Daoy (cell line): ENCODE measurements at regions not wholly inside any gene's neighbourhood (a gene's known extent, or its start where the extent isn't known, plus 50 kb on each side); places are given as distances from the start of the nearest gene placed in this dataset.
"Not testable (repeated sequence)": the region's sequence is repeated elsewhere in the genome, so short reads cannot be mapped to it uniquely, and the experiment has no call there.

Experiments used
- DNase-seq: peaks from one replicate; pipeline ENCODE4 v3.0.0-alpha.2; 2015; ENCODE audit warnings: low read depth

DNA sequence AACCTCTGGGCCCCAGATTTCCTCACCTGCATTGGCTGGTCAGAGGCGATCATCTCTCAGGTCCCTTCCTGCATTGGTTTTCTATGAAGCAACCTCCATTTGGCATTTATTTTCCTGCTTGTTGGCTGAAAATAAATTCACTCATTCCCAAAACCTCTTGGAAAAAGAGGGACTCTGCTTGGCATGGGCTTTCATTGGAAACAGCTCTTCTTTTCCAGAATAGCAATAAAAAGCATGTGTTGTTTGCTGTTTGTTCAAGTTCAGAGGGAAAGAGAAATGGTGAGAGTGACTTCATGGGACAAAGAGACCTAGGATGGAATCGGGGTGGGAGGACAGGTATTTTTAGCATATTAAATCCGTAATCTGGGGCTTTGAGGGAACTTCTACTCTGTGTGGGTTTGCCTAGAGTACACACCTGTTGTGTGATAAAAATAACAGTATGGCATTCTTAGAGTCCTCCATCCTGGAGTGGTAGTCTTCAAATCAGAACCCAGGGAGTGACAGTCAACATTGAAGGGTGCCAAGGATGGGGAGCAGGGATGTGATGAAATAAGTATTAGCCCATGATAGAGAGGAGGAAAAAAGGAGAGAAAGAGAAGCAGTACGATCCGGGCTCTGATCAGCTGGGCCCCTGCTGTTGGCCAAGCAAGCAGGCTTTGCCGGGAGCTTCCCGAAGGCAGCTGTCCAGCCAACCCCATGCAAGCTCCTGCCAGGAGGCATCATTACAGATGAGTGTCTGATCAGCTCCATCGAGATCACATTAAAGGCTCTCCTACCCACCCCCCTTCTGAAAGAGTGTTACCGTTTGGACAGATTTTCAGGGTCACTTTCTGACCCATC lies 131.9 kb upstream of the NFIA start:
- DNase-seq: no peak

DNA sequence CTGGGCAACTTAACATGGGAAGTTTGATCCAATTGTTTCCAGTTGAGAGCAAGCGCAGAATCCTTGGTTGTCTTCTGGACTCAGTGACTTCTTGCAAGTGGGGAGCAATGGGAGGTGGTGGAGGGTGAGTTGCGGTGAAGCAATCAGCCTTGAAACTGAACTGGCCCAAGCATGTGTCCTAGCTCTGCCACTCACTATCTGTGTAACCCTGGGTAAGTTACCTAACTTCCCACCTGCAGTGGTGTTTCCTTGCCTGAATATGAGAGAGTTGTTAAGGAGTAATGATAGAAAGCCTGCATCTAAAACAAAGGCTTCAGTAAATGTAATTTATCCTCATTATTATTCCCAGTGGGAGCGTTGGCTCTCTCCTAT lies 132.5 kb upstream of the NFIA start:
- no peak for DNase-seq

DNA sequence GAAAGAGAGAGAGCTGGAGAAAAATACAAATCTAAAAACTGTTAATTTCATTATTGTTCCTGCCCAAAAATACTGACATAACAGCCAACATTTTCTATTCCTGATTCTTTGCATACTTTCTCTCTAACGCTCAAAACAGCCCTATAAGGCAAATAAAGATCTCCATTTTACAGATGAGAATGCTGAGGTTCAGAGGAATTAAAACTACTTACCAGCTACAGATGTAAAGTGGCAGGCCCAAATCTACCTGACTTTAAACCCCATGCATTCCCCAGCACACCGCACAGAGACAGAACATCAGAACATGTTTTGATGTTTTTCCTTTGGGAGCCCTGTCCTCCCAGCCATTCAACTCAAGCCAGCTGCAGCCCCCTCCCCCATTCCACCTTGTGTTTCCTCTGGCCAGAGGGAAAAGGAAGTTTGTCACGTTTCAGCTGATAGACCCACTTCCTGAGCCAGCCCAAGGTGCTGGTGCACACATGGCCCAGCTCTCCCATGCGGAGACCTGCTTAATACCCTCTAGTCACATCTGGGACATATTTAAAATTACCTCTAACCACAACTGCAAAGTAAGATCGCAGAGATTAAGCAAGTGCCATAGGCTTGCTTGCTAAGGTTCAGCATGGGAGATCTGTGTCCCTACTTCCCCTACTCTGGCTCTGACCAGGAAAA lies 133.1 kb upstream of the NFIA start:
- peak; percentile 16 for DNase-seq

DNA sequence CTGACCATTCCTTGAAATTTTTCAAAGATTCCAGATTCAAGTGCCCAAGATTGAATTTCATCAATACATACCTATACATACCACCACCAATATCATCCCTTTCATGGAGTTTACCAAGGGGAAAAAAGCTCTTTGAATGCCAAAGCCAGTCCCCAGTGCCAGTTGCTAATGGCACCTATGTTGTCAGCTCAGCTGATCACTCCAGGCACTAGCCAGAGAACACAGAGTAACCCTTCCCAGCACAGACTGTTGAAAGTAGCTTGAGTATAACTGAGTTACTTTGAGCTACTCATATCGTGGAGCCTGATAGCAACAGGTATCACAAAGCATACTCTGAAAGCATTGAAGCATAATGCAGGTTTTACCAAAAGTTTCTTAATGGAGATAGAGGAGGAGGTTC lies 133.9 kb upstream of the NFIA start:
- no peak for DNase-seq

DNA sequence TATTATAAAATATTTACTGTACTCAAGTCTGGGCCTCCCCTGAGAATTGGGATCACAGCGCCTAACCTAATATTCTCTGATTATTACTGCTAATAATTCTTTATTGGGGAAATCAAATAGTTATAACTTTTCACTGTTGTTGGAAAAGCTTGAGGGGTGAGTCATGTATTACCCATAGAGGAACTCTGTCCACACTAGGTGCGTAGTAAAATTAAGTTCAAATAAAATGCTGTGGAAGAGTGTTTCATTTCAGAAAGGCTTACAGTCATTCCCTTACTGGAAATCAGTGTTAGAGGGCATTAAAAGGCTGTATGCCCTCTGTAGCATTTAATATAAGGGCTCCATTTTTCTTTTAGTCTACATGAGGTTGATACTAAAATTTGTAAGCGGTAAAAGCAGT lies 135.0 kb upstream of the NFIA start:
- DNase-seq: no peak

DNA sequence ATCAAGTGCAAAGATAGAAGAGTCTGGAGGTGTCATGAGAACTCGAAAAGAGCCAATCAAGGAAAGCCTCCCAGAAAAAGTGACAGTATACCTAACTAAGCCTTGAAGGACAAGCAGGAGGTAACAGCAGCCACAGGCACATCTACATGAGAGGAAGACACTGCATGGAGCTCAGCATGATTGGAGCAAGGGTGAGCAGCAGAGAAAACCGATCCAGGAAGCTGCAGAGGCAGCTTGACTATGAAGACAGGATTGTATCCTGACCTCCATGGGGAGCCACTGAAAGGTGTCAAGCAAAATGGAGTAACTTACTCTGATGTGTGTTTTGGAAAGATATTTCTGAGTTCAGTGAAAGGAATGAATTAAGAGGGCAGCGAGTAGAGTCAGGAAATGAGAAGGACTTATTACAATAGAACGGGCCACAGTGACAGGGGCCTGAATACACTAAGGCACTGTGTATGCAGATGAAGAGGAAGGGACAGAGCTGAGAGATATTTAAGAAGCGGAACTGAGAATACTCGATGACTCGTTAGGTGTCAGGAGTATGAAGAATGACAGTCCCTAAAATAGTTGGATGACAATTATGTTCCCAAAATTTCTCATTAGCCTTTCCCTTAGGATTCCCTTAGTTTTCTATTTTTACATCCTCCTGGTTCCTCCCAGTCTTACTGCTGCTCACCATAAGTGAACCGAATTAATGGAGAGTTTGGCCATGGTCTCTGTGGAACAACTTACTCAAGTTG lies 139.3 kb upstream of the NFIA start:
- DNase-seq: no peak

DNA sequence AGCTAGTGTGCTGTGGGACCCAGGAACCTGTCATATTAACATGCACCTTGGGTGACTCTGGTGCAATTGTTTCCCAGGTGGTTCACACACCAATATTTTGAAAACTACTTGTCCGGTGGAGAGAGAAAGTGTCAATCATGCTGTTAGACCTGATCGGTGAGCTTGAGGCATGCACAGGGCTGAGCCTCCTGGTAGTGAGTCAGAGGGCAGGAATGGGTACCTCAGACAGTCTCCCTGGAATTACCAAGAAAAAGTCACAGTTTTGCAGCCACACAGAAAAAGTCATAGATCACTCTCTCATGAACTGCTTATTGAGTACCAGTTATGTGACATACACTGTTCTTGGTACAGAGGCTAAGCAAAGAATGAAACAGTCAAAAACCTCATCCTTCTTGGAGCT lies 140.1 kb upstream of the NFIA start:
- peak; percentile 43 for DNase-seq

DNA sequence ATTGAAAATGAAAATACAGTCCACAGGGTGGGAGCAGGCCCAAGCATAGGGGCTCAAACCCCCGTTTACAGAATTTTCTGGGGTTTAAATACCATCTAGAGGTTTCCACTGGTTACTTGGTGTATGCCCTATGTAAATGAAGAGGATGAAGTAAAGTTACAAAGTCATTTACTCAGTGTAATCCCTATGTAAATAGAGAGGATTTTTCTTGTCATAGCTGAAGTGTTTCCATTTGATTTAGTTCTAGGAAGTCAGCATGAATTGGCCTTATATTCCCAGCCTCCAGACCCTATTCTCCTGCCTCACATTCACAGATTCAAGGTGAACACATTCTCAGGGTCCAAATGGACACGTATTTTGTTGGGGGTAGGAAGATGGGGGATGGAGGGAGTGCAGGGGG lies 141.7 kb upstream of the NFIA start:
- DNase-seq: not testable (repeated sequence)

DNA sequence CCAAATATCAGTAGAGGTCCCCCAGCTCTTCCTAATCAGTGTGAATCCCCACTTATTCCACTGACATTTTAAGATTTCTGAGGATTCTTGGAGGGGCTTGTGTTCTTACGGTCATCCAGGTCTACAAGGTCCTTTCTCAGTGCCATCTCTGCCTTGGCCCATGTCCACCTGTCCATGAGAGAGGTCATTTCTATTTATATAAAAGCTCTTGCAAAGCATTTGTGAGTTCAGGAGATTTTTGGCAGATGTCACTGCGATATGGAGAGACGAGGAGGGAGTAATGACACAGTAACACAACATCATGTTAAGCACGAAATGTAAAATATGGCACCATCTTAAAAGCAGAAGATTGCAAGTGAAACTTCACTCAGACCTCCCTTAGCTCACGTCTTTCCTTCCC lies 144.6 kb upstream of the NFIA start:
- DNase-seq: no peak

DNA sequence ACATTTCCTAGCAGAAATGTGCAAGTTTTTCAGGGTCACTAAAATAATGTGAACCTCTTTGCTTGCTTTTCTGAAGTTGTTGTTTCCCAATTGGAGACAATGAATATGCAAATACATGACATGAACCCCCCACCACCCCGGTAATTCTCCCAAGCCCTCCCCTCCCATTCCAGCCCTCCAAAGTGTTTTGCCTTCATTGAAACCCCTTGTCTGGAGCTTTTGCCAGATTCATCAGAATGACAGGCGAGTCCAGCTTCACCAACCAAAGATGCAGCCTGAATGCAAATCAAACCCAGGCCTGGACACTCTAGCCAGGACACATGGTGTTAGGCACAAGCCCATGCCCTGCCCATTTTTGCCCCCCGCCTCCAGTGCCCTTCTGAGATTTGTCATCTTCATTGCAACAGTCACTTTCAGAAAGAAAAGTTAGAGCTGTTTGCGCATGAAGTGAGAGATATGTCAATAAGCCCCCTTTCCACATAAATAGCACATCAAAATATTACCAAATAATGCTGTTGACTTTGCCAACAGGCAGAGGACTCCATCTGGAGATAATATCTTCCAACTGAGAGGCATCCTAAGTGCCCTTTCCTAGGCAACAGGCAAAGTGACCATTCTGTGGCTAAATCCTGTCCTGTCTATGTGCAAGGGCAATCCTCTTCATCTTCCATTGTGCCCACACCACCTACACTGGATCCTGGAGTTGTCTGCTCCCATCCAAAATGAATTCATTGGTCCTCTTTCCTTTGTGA lies 145.6 kb upstream of the NFIA start:
- no peak for DNase-seq

DNA sequence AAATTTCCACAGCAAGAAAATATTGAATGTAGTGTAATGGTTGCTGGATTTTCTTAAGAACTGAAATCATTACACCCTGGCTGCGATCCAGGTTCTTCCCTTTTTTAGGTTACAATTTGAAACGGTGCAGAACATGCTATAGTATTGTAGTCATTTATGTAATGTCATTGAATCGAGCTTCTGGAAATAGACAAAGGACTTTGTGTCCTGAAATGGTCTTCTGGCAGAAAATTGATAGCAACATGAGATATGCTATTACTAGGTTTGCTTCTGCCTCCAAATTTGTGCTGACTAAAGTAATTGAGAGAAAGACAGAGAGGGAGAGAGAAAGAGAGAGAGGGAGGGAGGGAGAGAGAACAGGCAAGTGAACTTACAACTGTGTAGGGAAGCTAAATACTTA lies 146.2 kb upstream of the NFIA start:
- no peak for DNase-seq

DNA sequence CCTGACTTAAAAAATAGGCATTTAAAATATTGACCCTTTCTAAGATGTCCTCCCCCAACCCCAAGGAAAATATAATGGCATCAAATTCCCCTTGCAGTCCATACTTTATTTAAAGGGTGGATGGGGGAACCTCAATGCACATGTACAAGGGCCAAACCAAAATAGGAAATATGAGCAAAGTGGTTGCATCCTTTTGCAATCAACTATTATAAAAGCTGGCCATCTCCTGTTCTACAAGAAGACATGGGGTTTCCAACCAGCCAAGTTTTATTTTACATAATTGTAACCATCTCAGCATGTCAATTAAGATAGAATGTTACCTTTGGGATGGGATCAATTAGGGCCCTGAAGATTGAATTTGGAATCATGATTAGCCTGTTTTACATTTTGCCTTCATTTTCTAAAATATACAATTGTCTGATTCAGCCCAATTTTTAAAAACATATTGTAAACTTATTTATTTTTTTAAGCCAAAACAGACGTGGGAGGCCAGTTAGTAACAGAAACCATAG lies 146.7 kb upstream of the NFIA start:
- no peak for DNase-seq

DNA sequence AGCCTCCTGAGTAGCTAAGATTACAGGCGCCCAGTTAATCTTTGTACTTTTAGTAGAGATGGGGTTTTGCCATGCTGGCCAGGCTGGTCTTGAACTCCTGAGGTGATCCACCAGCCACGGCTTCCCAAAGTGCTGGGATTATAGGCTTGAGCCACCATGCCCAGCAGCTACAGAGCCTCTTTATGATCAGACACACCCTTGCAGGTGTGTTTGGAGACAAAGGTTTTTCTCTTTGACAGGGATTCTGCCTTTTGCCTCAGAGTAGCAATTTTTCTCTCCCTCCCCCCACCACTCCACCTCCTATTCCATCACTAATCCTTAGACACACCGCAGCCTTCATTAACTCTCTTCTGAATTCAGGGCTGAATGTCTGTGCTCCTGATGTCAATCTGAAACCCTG lies 152.2 kb upstream of the NFIA start:
- DNase-seq: no peak

DNA sequence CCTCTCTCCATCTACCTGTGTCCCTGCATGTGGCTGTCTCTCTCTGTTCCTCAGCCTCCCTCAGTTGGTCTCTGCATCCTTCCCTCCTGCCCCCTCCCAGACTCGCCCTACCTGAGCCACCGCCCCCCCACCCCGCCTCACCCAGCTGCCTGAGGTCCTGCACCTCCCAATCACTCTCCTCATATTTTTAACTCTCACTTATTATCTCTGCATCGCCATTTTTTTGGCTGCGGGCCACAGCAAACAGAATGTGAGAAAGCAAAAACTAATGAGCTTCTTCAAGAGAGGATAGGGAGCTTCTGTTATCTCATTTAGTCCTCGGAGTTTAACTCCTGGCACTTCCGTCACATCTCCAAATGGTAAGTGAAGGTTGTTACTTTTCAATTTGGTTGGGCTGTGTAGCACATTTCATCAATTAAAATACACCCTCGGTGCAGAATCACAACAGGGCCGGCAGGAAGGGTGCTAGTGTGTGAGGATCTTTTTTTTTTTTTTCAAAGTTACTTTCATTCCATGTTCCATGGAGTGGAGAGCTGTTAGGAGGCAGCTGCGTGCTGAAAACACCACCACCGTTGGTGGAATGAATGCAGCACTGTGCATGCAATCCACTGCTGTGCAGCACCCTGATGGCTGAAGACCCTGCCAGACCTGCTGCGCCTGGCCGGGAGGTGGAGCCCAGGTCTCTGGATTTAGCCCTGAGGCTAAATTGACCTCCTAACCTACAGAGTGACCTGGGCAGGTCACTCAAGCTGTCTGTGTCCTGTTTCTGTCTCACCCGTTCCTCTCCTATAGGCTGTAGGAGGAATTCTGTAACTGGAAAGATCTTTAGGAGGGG lies 157.2 kb upstream of the NFIA start:
- DNase-seq: no peak

DNA sequence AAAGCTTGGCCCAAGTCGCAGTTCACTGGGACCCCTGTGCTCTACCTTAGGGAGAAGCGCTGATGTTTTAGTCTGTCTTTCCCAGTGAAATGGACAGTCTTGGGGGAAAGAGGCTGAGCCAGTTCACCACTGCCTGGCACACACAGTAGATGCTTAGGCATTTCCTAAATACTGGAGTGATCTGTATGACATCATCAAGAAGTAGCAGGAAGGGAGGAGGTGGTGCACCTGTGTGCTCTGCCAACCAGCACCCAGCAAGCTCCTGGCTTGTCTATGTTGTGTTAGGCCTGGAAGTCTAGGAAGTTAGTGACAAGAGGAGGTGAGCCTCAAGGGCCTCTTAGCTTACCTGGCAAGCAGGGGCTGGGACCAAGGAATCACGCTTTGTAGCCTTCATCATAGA lies 158.2 kb upstream of the NFIA start:
- no peak for DNase-seq

DNA sequence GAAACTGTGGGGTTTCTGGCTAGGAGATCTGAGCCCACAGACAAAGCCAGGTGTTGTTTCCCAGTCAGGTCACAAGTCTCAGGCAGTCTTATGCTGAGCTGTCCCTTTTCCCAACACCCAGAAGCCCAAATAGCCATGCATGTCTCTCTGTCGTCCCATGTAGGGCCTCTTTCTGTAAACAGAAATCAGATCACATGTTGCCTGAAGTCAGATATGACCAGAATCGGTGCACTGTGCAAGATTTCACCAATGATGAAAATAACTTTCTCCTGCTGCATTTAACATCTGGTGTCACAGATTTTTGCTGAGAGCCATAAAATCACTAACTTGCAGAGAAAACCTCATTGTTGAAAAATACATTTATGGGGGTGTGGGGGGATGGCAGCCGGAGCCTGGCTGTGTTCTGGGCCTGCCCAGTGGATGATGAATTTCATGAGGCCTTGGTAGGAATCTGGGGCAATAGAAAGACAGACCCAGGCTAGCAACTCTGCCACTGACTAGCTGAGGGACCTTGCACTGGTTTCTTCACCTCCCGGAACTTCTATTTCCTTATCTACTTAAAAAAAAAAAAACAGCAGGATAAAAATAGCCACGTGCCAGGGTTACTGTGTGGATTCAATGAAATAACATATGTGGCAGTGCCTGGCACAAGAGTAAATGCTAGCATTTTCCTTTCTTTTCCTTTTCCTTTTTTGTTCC lies 158.8 kb upstream of the NFIA start:
- no peak for DNase-seq

DNA sequence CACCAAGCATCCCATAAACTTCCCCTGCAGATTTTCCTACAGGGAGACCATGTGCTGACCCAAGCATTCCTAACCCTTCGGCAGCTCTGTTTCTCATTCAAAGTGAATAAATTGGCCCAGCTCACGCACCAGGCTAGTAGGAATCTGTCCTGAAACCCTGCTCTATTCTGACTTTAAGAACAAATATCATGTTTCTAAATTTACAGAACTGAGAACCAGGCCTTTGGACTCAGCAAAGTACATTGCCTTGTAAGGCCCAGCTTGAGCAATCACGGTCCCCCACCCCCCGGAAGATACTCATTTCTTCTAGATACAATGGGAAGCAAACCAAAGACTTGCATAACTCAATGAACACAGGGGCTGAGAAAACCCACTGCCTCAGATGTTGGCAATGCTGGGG lies 160.1 kb upstream of the NFIA start:
- DNase-seq: no peak

DNA sequence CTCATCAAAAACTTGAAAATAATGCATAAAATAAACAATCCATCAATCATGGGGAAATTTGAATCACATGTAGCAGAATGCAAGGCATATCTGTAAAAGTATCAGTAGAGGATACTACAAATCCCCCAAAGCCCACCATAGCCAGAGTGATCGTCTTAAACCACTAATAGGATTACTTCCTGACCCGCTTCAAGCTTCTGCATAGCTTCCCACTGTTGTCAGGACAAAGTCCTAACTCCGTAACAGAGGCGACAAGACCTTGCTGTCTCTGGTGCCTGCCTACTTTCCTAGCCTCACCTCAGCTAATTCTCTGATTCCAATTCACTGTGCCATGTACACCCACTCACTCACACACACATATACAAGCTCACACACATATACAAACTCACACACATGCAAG lies 161.2 kb upstream of the NFIA start:
- no peak for DNase-seq

DNA sequence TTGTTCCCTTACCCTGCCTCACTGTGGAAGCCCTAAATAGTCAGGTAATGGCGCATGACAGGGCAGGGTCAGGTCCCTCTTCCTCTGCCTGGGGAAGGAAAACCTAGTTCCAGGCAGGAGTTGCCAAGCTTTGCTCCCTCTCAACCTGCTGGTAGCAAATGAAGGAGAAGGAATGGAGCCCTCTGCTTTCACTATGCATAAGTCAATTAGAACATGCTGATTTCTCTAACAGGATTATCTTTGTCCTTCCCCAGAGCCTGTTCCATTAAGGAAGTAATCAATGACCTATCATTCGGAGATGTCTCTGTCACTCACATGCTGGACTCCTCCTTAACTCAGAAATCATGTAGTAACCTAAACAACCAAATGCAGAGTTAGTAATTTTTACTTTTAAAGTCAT lies 161.8 kb upstream of the NFIA start:
- no peak for DNase-seq

DNA sequence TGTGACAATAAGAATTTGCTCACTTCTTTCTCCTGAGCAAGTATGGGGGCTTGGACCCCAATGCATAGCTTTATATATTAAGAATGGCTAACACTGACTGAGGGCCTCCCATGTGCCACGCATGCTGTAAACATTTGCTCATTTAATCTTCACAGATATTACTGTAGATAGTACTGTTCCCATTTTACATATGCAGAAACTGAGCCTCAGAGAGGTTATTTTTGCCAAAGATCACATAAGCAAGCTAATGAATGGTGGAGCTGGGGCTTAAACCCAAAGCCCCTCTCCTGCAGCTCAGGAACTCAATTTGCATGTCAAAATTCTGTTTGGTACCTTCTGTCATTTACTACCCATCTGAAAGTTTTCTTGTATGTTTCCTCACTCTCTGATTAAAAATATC lies 163.5 kb upstream of the NFIA start:
- DNase-seq: no peak

DNA sequence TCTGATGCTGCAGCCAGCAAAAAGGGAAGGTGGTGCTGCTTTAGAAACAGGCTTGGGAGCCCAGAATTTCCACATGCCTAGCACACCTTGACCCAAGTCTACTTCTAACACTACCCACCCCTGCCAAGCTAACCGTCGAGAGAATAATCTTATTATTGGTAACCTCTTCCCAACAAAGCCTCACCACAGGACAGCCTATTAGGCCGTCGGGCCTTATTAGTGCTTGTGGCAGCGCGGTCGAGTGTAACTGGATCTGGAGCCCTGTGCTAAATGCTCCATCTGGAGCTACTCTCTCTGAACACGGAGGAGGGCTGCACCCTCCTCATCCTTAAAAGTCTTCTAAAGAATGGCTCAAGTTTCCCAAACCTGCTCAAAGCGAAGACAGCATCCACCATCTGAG lies 165.5 kb upstream of the NFIA start:
- no peak for DNase-seq
